Loucy (cell line): ENCODE measurements at regions not wholly inside any gene's neighbourhood (a gene's known extent, or its start where the extent isn't known, plus 50 kb on each side); places are given as distances from the start of the nearest gene placed in this dataset.
"Not testable (repeated sequence)": the region's sequence is repeated elsewhere in the genome, so short reads cannot be mapped to it uniquely, and the experiment has no call there.

Experiments used
- H2AFZ ChIP-seq: fragments of 200-600 bp; sonication (generic); 2 replicates; pipeline ENCODE4 v1.6.0; 2016; ENCODE audit warnings: antibody characterized with exemption, mild to moderate bottlenecking, low read length, moderate library complexity
- H3F3A ChIP-seq: fragments of 200-600 bp; 2 replicates; pipeline ENCODE4 v1.6.0; 2016; ENCODE audit warnings: antibody characterized with exemption, low read depth, mild to moderate bottlenecking
- H3K27me3 ChIP-seq: fragments of 200-600 bp; sonication (generic); 2 replicates; pipeline ENCODE4 v1.6.1; 2014; ENCODE audit warnings: low read length, mild to moderate bottlenecking; ENCODE audit not compliant: insufficient read depth, poor library complexity, severe bottlenecking
- H3K36me3 ChIP-seq: fragments of 200-600 bp; sonication (generic); 2 replicates; pipeline ENCODE4 v1.6.1; 2016; ENCODE audit warnings: low read length; ENCODE audit not compliant: insufficient read depth
- H3K4me1 ChIP-seq: fragments of 200-600 bp; sonication (generic); 2 replicates; pipeline ENCODE4 v1.5.1; 2014; ENCODE audit warnings: low read length, mild to moderate bottlenecking; ENCODE audit not compliant: insufficient read depth, poor library complexity, severe bottlenecking
- H3K4me2 ChIP-seq: fragments of 200-600 bp; sonication (generic); 2 replicates; pipeline ENCODE4 v1.6.0; 2014; ENCODE audit warnings: antibody characterized with exemption, low read length, low read depth, mild to moderate bottlenecking; ENCODE audit not compliant: poor library complexity, severe bottlenecking
- H3K4me3 ChIP-seq: fragments of 200-600 bp; sonication (generic); 2 replicates; pipeline ENCODE4 v1.5.1; 2014; ENCODE audit warnings: low read length, mild to moderate bottlenecking, mixed read lengths; ENCODE audit not compliant: poor library complexity, severe bottlenecking
- H3K79me2 ChIP-seq: fragments of 200-600 bp; sonication (generic); 2 replicates; pipeline ENCODE4 v1.6.1; 2014; ENCODE audit warnings: low read length; ENCODE audit not compliant: insufficient read depth
- H3K9ac ChIP-seq: fragments of 200-600 bp; sonication (generic); 2 replicates; pipeline ENCODE4 v1.6.0; 2014; ENCODE audit warnings: mild to moderate bottlenecking, low read depth, low read length, moderate library complexity; ENCODE audit not compliant: poor library complexity, severe bottlenecking
- H3K9me2 ChIP-seq: fragments of 200-600 bp; sonication (generic); replicated peaks from 2 replicates; pipeline ENCODE4 v1.6.1; 2016; ENCODE audit warnings: low read depth, low read length, mixed read lengths
- H3K9me3 ChIP-seq: fragments of 200-600 bp; sonication (generic); 2 replicates; pipeline ENCODE4 v1.6.1; 2014; ENCODE audit warnings: mild to moderate bottlenecking, antibody characterized with exemption, low read length, low read depth; ENCODE audit not compliant: insufficient read depth
- H4K20me1 ChIP-seq: fragments of 200-600 bp; sonication (generic); 2 replicates; pipeline ENCODE4 v1.6.0; 2014; ENCODE audit warnings: antibody characterized with exemption, low read length, mild to moderate bottlenecking; ENCODE audit not compliant: insufficient read depth, poor library complexity, severe bottlenecking
- CTCF ChIP-seq: fragments of 200-600 bp; sonication (generic); conservative IDR thresholded peaks from 2 replicates; pipeline ENCODE4 v1.5.1; 2014; ENCODE audit warnings: mild to moderate bottlenecking, antibody characterized with exemption, low read length
- EZH2phosphoT487 ChIP-seq: fragments of 200-600 bp; IDR thresholded peaks from 2 replicates; pipeline ENCODE4 v1.6.1; 2018; ENCODE audit warnings: antibody characterized with exemption, mild to moderate bottlenecking, moderate library complexity, borderline replicate concordance

GRCh38 chr2:95677346-95677745 is 85.5 kb downstream of the TRIM43 start:
- TF ChIP-seq EZH2phosphoT487 (no peak), CTCF (no peak)
- Histone ChIP-seq H3K27me3 (no peaks in the 10 kb centered on the region), H3K36me3 (no peaks in the 10 kb centered on the region), H3K4me2 (no peak overlapping the region), H3K4me3 (no peak overlapping the region), H3K9me3 (no peaks in the 10 kb centered on the region), H3F3A (no peaks in the 10 kb centered on the region), H3K9ac (no peak overlapping the region), H2AFZ (no peak overlapping the region), H3K79me2 (no peaks in the 10 kb centered on the region), H4K20me1 (no peaks in the 10 kb centered on the region), H3K9me2 (no peaks in the 10 kb centered on the region), H3K4me1 (peaks cover 6% of the 10 kb centered on the region)

- not testable (repeated sequence) for H3K4me3 ChIP-seq, H3K36me3 ChIP-seq
These were observed 86.0 kb downstream of the TRIM43 start for GRCh38 chr2:95677833-95678232.

GRCh38 chr2:95681158-95681557 is 89.4 kb downstream of the TRIM43 start:
- peaks cover 10% of the 10 kb centered on the region for H3K4me1 ChIP-seq
- not testable (repeated sequence) for H3K27me3 ChIP-seq, H3K4me3 ChIP-seq, H3K36me3 ChIP-seq, H3K9me2 ChIP-seq, H3K79me2 ChIP-seq, H3K4me2 ChIP-seq, H4K20me1 ChIP-seq, H2AFZ ChIP-seq, H3K9me3 ChIP-seq, H3F3A ChIP-seq, H3K9ac ChIP-seq

More at GRCh38 chr2:95677833-95678232, 86.0 kb downstream of the TRIM43 start:
- H3K79me2 ChIP-seq, H3K27me3 ChIP-seq, H3F3A ChIP-seq, H3K4me1 ChIP-seq, H4K20me1 ChIP-seq, H3K9me3 ChIP-seq, H3K9ac ChIP-seq, H3K9me2 ChIP-seq, H3K4me2 ChIP-seq, H2AFZ ChIP-seq: not testable (repeated sequence)

GRCh38 chr2:95681589-95682081 is 89.8 kb downstream of the TRIM43 start:
- H3K36me3 ChIP-seq, H3K27me3 ChIP-seq, H3K9me3 ChIP-seq, H4K20me1 ChIP-seq, H3K4me3 ChIP-seq, H2AFZ ChIP-seq, H3F3A ChIP-seq, H3K79me2 ChIP-seq, H3K9me2 ChIP-seq: not testable (repeated sequence)
- peak overlapping the region; percentile 62 for H3K9ac ChIP-seq
- peaks cover 10% of the 10 kb centered on the region for H3K4me1 ChIP-seq
- H3K4me2 ChIP-seq, result peak overlapping the region; percentile 66

- not testable (repeated sequence) for H4K20me1 ChIP-seq, H3F3A ChIP-seq, H3K36me3 ChIP-seq, H3K79me2 ChIP-seq, H3K9me3 ChIP-seq, H3K9me2 ChIP-seq, H3K27me3 ChIP-seq
- Histone ChIP-seq H3K4me3 (peak overlapping the region; percentile 62), H3K9ac (peak overlapping the region; percentile 62), H3K4me1 (peaks cover 10% of the 10 kb centered on the region), H3K4me2 (peak overlapping the region; percentile 66), H2AFZ (peak overlapping the region; percentile 91)
These were observed 91.2 kb downstream of the TRIM43 start for GRCh38 chr2:95682889-95683517.
